PC-9 (cell line): ENCODE measurements at regions not wholly inside any gene's neighbourhood (a gene's known extent, or its start where the extent isn't known, plus 50 kb on each side); places are given as distances from the start of the nearest gene placed in this dataset.
"Not testable (repeated sequence)": the region's sequence is repeated elsewhere in the genome, so short reads cannot be mapped to it uniquely, and the experiment has no call there.

Source experiments
- BruUV-seq: library from RNA; stranded (reverse); fragments of 400-500 nt; replicated peaks from 2 replicates; lab custom pipeline; 2021; lab: Mats Ljungman, UMichigan
- CTCF ChIA-PET: fragments of 300-600 bp; sonication (Branson Sonifier 250); formaldehyde crosslinking; loops from one replicate; lab custom pipeline; 2022; ENCODE audit warnings: antibody characterized with exemption; lab: Charles Lee
- POLR2A ChIA-PET: fragments of 300-600 bp; sonication (Branson Sonifier 250); formaldehyde crosslinking; loops from one replicate; lab custom pipeline; 2022; ENCODE audit warnings: antibody characterized with exemption; ENCODE audit not compliant: unreplicated experiment; lab: Charles Lee
- DNase-seq, 2 experiments: peaks; one replicate each; pipeline versions ENCODE4 v3.0.0 to v3.0.0-alpha.2; 2015 to 2022; ENCODE audit warnings: mixed read lengths in 1 of 2
- H2AFZ ChIP-seq: fragments of 200-600 bp; sonication (generic); 2 replicates; pipeline ENCODE4 v1.8.1; 2017; ENCODE audit warnings: antibody characterized with exemption
- H3F3A ChIP-seq: fragments of 200-600 bp; sonication (generic); 2 replicates; pipeline ENCODE4 v1.8.1; 2017; ENCODE audit warnings: antibody characterized with exemption, mild to moderate bottlenecking, low read depth; ENCODE audit not compliant: insufficient read depth
- H3K27ac ChIP-seq: fragments of 200-600 bp; sonication (generic); 2 replicates; pipeline ENCODE4 v1.6.1; 2016; ENCODE audit warnings: mixed run types
- H3K27me3 ChIP-seq: fragments of 200-600 bp; sonication (generic); 2 replicates; pipeline ENCODE4 v1.6.1; 2016; ENCODE audit warnings: low read depth, mixed run types; ENCODE audit not compliant: insufficient read depth
- H3K36me3 ChIP-seq: fragments of 200-600 bp; sonication (generic); 2 replicates; pipeline ENCODE4 v1.6.1; 2016; ENCODE audit warnings: low read depth, mixed run types
- H3K4me1 ChIP-seq: fragments of 200-600 bp; sonication (generic); replicated peaks from 2 replicates; pipeline ENCODE4 v1.6.1; 2016; ENCODE audit warnings: mixed run types; ENCODE audit not compliant: insufficient read depth
- H3K4me2 ChIP-seq: fragments of 200-600 bp; sonication (generic); 2 replicates; pipeline ENCODE4 v1.6.1; 2017; ENCODE audit warnings: mixed run types
- H3K4me3 ChIP-seq: fragments of 200-600 bp; sonication (generic); 2 replicates; pipeline ENCODE4 v1.6.1; 2016; ENCODE audit warnings: mixed run types
- H3K79me2 ChIP-seq: fragments of 200-600 bp; sonication (generic); 2 replicates; pipeline ENCODE4 v1.6.1; 2017; ENCODE audit warnings: low read depth, mixed run types
- H3K9me2 ChIP-seq: fragments of 200-600 bp; sonication (generic); 2 replicates; pipeline ENCODE4 v1.8.1; 2017; ENCODE audit warnings: mild to moderate bottlenecking; ENCODE audit not compliant: insufficient read depth
- H3K9me3 ChIP-seq: fragments of 200-600 bp; sonication (generic); 2 replicates; pipeline ENCODE4 v1.8.1; 2016; ENCODE audit warnings: low read depth; ENCODE audit not compliant: insufficient read depth
- H4K20me1 ChIP-seq: fragments of 200-600 bp; sonication (generic); 2 replicates; pipeline ENCODE4 v1.8.1; 2017; ENCODE audit not compliant: insufficient read depth
- CTCF ChIP-seq: fragments of 200-600 bp; sonication (generic); conservative IDR thresholded peaks from 2 replicates; pipeline ENCODE4 v1.6.1; 2017; ENCODE audit warnings: mixed run types, antibody characterized with exemption, mild to moderate bottlenecking, moderate library complexity
- EZH2 ChIP-seq: fragments of 200-600 bp; sonication (generic); IDR thresholded peaks from 2 replicates; pipeline ENCODE4 v1.8.0; 2017; ENCODE audit warnings: antibody characterized with exemption, low read depth
- intact Hi-C: fragments of 100-400 bp; cut with micrococcal nuclease; formaldehyde crosslinking; loops from one replicate; pipeline ENCODE4 v1.10.0; 2022; ENCODE audit not compliant: unreplicated experiment

DNA sequence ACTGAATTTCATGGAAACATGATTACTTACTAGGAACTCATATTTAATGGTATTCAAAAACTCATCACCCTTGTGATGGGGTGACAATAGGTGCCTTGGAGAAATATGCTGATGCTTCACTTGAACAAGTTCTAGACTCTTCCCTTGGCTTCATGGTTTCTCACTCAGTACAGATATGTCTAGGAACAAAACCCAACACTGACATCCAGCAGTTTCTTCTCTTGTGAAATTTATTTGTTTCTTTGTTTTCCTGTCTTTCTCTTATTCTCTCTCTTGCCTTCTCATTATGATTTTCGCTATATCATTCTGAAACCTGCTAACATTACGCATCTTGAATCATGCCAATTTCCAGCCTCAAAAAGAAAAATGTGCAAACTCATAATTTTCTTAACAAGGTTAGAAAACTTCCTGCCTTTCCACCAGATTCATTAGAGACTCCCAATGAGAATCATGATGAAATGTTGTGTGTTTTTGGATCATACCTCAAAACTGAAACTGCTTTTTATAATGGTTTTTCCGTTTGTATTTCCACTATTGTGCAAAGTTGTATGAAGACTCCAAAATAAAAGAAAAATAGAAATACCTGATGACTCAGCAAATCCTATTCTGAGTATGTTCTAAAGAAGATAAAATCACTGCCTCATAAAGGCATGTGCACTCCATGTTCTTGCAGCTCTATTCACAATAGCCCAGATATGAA lies 1021.5 kb downstream of the TMEM121 start:
- Histone ChIP-seq H2AFZ (no peak overlapping the region), H3K4me3 (no peak overlapping the region), H3K36me3 (no peaks in the 10 kb centered on the region), H3K9me2 (no peaks in the 10 kb centered on the region), H3K9me3 (no peaks in the 10 kb centered on the region), H4K20me1 (no peaks in the 10 kb centered on the region), H3K27ac (no peak overlapping the region), H3K79me2 (no peaks in the 10 kb centered on the region), H3K27me3 (peaks cover under 1% of the 10 kb centered on the region; the same call in 1 of the 2 replicates), H3K4me2 (no peak overlapping the region), H3K4me1 (no peaks in the 10 kb centered on the region), H3F3A (no peaks in the 10 kb centered on the region)
- ChIA-PET CTCF (no interaction called here), POLR2A (no interaction called here)
- BruUV-seq, result no TSS peak
- no peak for TF ChIP-seq CTCF
- TF ChIP-seq EZH2, result no peak
- intact Hi-C loops, result no loop called here
- DNase-seq, result no peak

DNA sequence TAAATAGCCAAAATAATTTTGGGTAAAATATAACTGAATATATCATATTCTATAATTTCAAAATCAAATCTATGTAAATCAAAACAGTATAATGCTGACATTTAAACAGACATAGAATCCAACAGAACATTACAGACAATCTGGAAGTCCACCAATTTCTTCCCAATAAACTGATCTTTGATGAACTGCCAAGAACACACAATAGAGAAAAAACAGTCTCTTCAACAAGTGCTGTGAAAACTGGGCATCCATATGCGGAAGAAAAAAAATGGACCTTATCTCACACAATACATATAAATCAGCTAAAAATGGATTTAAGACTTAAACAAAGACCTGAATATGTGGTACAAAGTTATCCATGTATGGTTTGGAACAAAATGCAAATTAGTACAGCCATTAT lies 1022.7 kb downstream of the TMEM121 start:
- POLR2A ChIA-PET, result no interaction called here
- intact Hi-C loops, result no loop called here
- no peaks in the 10 kb centered on the region for H3K9me2 ChIP-seq

GRCh38 chr14:106551265-106551664 lies 1024.9 kb downstream of the TMEM121 start:
- Histone ChIP-seq H3K27ac (no peak overlapping the region), H3K4me3 (no peak overlapping the region), H3K9me3 (no peaks in the 10 kb centered on the region), H3K4me2 (no peak overlapping the region), H3K79me2 (no peaks in the 10 kb centered on the region), H2AFZ (no peak overlapping the region), H3K36me3 (no peaks in the 10 kb centered on the region), H4K20me1 (no peaks in the 10 kb centered on the region), H3K27me3 (no peaks in the 10 kb centered on the region; the same call in 1 of the 2 replicates), H3F3A (no peaks in the 10 kb centered on the region), H3K4me1 (no peaks in the 10 kb centered on the region), H3K9me2 (no peaks in the 10 kb centered on the region)
- CTCF ChIA-PET, result no interaction called here
- intact Hi-C loops, result no loop called here
- no TSS peak for BruUV-seq
- no peak for DNase-seq
- POLR2A ChIA-PET, result no interaction called here
- TF ChIP-seq EZH2 (no peak), CTCF (no peak)

More for the DNA sequence above, 1022.7 kb downstream of the TMEM121 start:
- no TSS peak for BruUV-seq
- Histone ChIP-seq H3K9me3 (no peaks in the 10 kb centered on the region), H3F3A (no peaks in the 10 kb centered on the region), H3K36me3 (no peaks in the 10 kb centered on the region), H3K79me2 (no peaks in the 10 kb centered on the region), H3K27me3 (no peaks in the 10 kb centered on the region; the same call in 1 of the 2 replicates), H3K27ac (no peak overlapping the region), H4K20me1 (no peaks in the 10 kb centered on the region), H3K4me2 (no peak overlapping the region), H3K4me3 (no peak overlapping the region), H3K4me1 (no peaks in the 10 kb centered on the region), H2AFZ (no peak overlapping the region)
- no peak for DNase-seq
- no peak for TF ChIP-seq CTCF
- TF ChIP-seq EZH2, result no peak
- CTCF ChIA-PET, result no interaction called here

DNA sequence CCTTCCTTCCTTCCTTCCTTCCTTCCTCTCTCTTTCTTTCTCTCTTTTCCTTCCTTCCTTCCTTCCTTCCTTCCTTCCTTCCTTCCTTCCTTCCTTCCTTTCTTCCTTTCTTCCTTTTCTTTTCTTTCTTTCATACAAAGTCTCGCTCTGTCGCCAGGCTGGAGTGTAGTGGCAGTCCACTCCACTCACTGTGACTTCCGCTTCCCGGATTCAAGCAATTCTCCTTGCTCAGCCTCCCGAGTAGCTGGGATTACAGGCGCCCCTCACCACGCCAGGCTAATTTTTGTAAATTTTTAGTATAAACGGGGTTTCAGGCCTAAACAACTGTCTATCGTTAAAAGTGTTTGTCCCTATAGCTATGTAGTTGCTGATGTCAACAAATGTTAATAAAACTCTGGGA lies 1029.8 kb downstream of the TMEM121 start:
- H4K20me1 ChIP-seq, BruUV-seq, H3K36me3 ChIP-seq, H3K9me2 ChIP-seq, H3K9me3 ChIP-seq, H3K4me1 ChIP-seq, H2AFZ ChIP-seq, DNase-seq, POLR2A ChIA-PET, intact Hi-C loops, H3K27me3 ChIP-seq, H3K4me3 ChIP-seq, H3K79me2 ChIP-seq, H3F3A ChIP-seq, H3K4me2 ChIP-seq, H3K27ac ChIP-seq, CTCF ChIA-PET: not testable (repeated sequence)
